Glutamatergic neuron (in vitro differentiated cells): ENCODE measurements at regions not wholly inside any gene's neighbourhood (a gene's known extent, or its start where the extent isn't known, plus 50 kb on each side); places are given as distances from the start of the nearest gene placed in this dataset.

ENCODE experiments used
- DNase-seq: peaks from one replicate; pipeline ENCODE4 v3.0.0; 2022
- H3K27ac Mint-ChIP-seq: one replicate; pipeline ENCODE4 v1.8.0; 2020; ENCODE audit warnings: mild to moderate bottlenecking, mixed read lengths, inconsistent platforms; ENCODE audit not compliant: unreplicated experiment
- H3K27me3 Mint-ChIP-seq: one replicate; pipeline ENCODE4 v1.8.0; 2020; ENCODE audit warnings: mild to moderate bottlenecking, moderate library complexity, mixed read lengths, inconsistent platforms; ENCODE audit not compliant: unreplicated experiment
- H3K36me3 Mint-ChIP-seq: one replicate; pipeline ENCODE4 v1.8.0; 2020; ENCODE audit warnings: mild to moderate bottlenecking, mixed read lengths, inconsistent platforms; ENCODE audit not compliant: unreplicated experiment
- H3K4me1 Mint-ChIP-seq: one replicate; pipeline ENCODE4 v1.8.0; 2020; ENCODE audit warnings: mild to moderate bottlenecking, low read depth, mixed read lengths, inconsistent platforms; ENCODE audit not compliant: unreplicated experiment
- H3K4me3 Mint-ChIP-seq: one replicate; pipeline ENCODE4 v1.8.0; 2020; ENCODE audit warnings: mild to moderate bottlenecking, mixed read lengths, inconsistent platforms; ENCODE audit not compliant: unreplicated experiment
- H3K9me3 Mint-ChIP-seq: one replicate; pipeline ENCODE4 v1.8.0; 2020; ENCODE audit warnings: mild to moderate bottlenecking, moderate library complexity, mixed read lengths, inconsistent platforms; ENCODE audit not compliant: unreplicated experiment
- CTCF ChIP-seq: fragments of 200-600 bp; sonication (generic); IDR thresholded peaks from one replicate; pipeline ENCODE4 v1.5.0; 2021; ENCODE audit not compliant: partially characterized antibody, unreplicated experiment

- Mint-ChIP-seq H3K9me3 (peaks cover 4% of the 10 kb centered on the region), H3K27ac (no peak overlapping the region), H3K4me1 (no peaks in the 10 kb centered on the region), H3K27me3 (peaks cover 1% of the 10 kb centered on the region), H3K4me3 (no peak overlapping the region), H3K36me3 (peaks cover 9% of the 10 kb centered on the region)
- DNase-seq: no peak
- no peak for TF ChIP-seq CTCF
Measured at GRCh38 chr2:237012004-237012403, 73.7 kb upstream of the COPS8 start.

GRCh38 chr2:237012577-237013267 lies 73.0 kb upstream of the COPS8 start:
- Mint-ChIP-seq H3K27ac (peak overlapping the region; percentile 3), H3K9me3 (peaks cover 4% of the 10 kb centered on the region), H3K36me3 (peaks cover 9% of the 10 kb centered on the region), H3K27me3 (peaks cover 1% of the 10 kb centered on the region), H3K4me1 (no peaks in the 10 kb centered on the region), H3K4me3 (no peak overlapping the region)
- no peak for DNase-seq
- no peak for TF ChIP-seq CTCF

- no peak for DNase-seq
- no peak overlapping the region for H3K27ac Mint-ChIP-seq
- peaks cover 1% of the 10 kb centered on the region for H3K27me3 Mint-ChIP-seq
- H3K4me1 Mint-ChIP-seq: no peaks in the 10 kb centered on the region
- TF ChIP-seq CTCF: no peak
- no peak overlapping the region for H3K4me3 Mint-ChIP-seq
- H3K36me3 Mint-ChIP-seq: peaks cover 9% of the 10 kb centered on the region
- H3K9me3 Mint-ChIP-seq: peaks cover 4% of the 10 kb centered on the region
Measured at GRCh38 chr2:237016121-237016915, 69.4 kb upstream of the COPS8 start.

- no peak overlapping the region for H3K4me3 Mint-ChIP-seq
Measured at GRCh38 chr2:237020090-237020489, 65.6 kb upstream of the COPS8 start.

More at GRCh38 chr2:237020090-237020489, 65.6 kb upstream of the COPS8 start:
- H3K27ac Mint-ChIP-seq: no peak overlapping the region
- TF ChIP-seq CTCF: no peak
- H3K27me3 Mint-ChIP-seq: no peaks in the 10 kb centered on the region
- H3K36me3 Mint-ChIP-seq: peaks cover 11% of the 10 kb centered on the region
- peaks cover 2% of the 10 kb centered on the region for H3K9me3 Mint-ChIP-seq
- no peaks in the 10 kb centered on the region for H3K4me1 Mint-ChIP-seq
- no peak for DNase-seq
